H9 (cell line): ENCODE measurements at regions not wholly inside any gene's neighbourhood (a gene's known extent, or its start where the extent isn't known, plus 50 kb on each side); places are given as distances from the start of the nearest gene placed in this dataset.

Source experiments
- DNase-seq: peaks from one replicate; pipeline ENCODE4 v3.0.0-alpha.2; 2017
- H2AFZ ChIP-seq: one replicate; pipeline ENCODE4 v1.6.1; 2013; ENCODE audit warnings: mild to moderate bottlenecking, low read length, control low read depth, moderate library complexity
- H2AK5ac ChIP-seq: 2 replicates; pipeline ENCODE4 v1.6.1; 2013; ENCODE audit warnings: low read length, control low read depth, mixed read lengths; ENCODE audit not compliant: insufficient read length
- H2BK120ac ChIP-seq: one replicate; pipeline ENCODE4 v1.6.1; 2013; ENCODE audit warnings: low read depth, mild to moderate bottlenecking, low read length, control low read depth, inconsistent platforms; ENCODE audit not compliant: poor library complexity, severe bottlenecking
- H2BK12ac ChIP-seq: 2 replicates; pipeline ENCODE4 v1.6.1; 2013; ENCODE audit warnings: low read length, control low read depth, mixed read lengths, low read depth; ENCODE audit not compliant: insufficient read length
- H2BK15ac ChIP-seq: 2 replicates; pipeline ENCODE4 v1.6.1; 2013; ENCODE audit warnings: low read depth, low read length, control low read depth
- H2BK20ac ChIP-seq: one replicate; pipeline ENCODE4 v1.6.1; 2013; ENCODE audit warnings: low read depth, mild to moderate bottlenecking, low read length, control low read depth, inconsistent platforms; ENCODE audit not compliant: poor library complexity, severe bottlenecking
- H2BK5ac ChIP-seq: 2 replicates; pipeline ENCODE4 v1.6.1; 2013; ENCODE audit warnings: low read length, control low read depth, mixed read lengths; ENCODE audit not compliant: insufficient read length
- H3K14ac ChIP-seq: 2 replicates; pipeline ENCODE4 v1.6.1; 2013; ENCODE audit warnings: low read length, control low read depth; ENCODE audit not compliant: insufficient read depth
- H3K18ac ChIP-seq: 2 replicates; pipeline ENCODE4 v1.6.1; 2013; ENCODE audit warnings: low read depth, mild to moderate bottlenecking, mixed read lengths, low read length, control low read depth; ENCODE audit not compliant: insufficient read length
- H3K23ac ChIP-seq: 2 replicates; pipeline ENCODE4 v1.6.1; 2013; ENCODE audit warnings: low read length, control low read depth, mixed read lengths, low read depth; ENCODE audit not compliant: insufficient read length
- H3K23me2 ChIP-seq: 2 replicates; pipeline ENCODE4 v1.6.1; 2013; ENCODE audit warnings: low read depth, mild to moderate bottlenecking, mixed read lengths, low read length, control low read depth; ENCODE audit not compliant: insufficient read length, poor library complexity, severe bottlenecking
- H3K27ac ChIP-seq: 2 replicates; pipeline ENCODE4 v1.5.1; 2013; ENCODE audit warnings: low read length, control low read depth, mixed read lengths, low read depth; ENCODE audit not compliant: insufficient read length
- H3K27me3 ChIP-seq: 2 replicates; pipeline ENCODE4 v1.6.1; 2013; ENCODE audit warnings: low read length, control low read depth, inconsistent platforms; ENCODE audit not compliant: insufficient read depth
- H3K4ac ChIP-seq: 2 replicates; pipeline ENCODE4 v1.6.1; 2013; ENCODE audit warnings: low read depth, mild to moderate bottlenecking, control low read depth, inconsistent platforms, low read length, moderate library complexity
- H3K4me1 ChIP-seq: 2 replicates; pipeline ENCODE4 v1.6.1; 2013; ENCODE audit warnings: low read length, control low read depth, inconsistent platforms; ENCODE audit not compliant: insufficient read depth
- H3K4me2 ChIP-seq: 2 replicates; pipeline ENCODE4 v1.6.1; 2013; ENCODE audit warnings: low read length, control low read depth, mixed read lengths; ENCODE audit not compliant: insufficient read length, insufficient read depth
- H3K56ac ChIP-seq: 2 replicates; pipeline ENCODE4 v1.6.1; 2013; ENCODE audit warnings: low read depth, mild to moderate bottlenecking, mixed read lengths, low read length, control low read depth; ENCODE audit not compliant: insufficient read length
- H3K79me1 ChIP-seq: 2 replicates; pipeline ENCODE4 v1.6.1; 2013; ENCODE audit warnings: low read depth, mild to moderate bottlenecking, moderate library complexity, low read length, control low read depth, inconsistent platforms; ENCODE audit not compliant: insufficient read depth, poor library complexity, severe bottlenecking
- H3K79me2 ChIP-seq: 2 replicates; pipeline ENCODE4 v1.6.1; 2013; ENCODE audit warnings: low read length, control low read depth, inconsistent platforms; ENCODE audit not compliant: insufficient read depth
- H3K9ac ChIP-seq: 2 replicates; pipeline ENCODE4 v1.6.1; 2013; ENCODE audit warnings: low read length, control low read depth, mixed read lengths; ENCODE audit not compliant: insufficient read length; ENCODE audit errors: extremely low read depth
- H3K9me3 ChIP-seq: one replicate; pipeline ENCODE4 v1.6.1; 2013; ENCODE audit warnings: low read depth, low read length, inconsistent platforms; ENCODE audit not compliant: control insufficient read depth
- H3T11ph ChIP-seq: one replicate; pipeline ENCODE4 v1.6.1; 2013; ENCODE audit warnings: mild to moderate bottlenecking, low read length, control low read depth, inconsistent platforms
- H4K20me1 ChIP-seq: one replicate; pipeline ENCODE4 v1.6.1; 2013; ENCODE audit not compliant: control insufficient read depth, insufficient read length, insufficient read depth
- H4K5ac ChIP-seq: 2 replicates; pipeline ENCODE4 v1.6.1; 2013; ENCODE audit warnings: low read depth, mild to moderate bottlenecking, mixed read lengths, low read length, control low read depth; ENCODE audit not compliant: insufficient read length
- H4K8ac ChIP-seq: replicated peaks from 2 replicates; pipeline ENCODE4 v1.6.1; 2013; ENCODE audit warnings: low read length, control low read depth, mixed read lengths, low read depth; ENCODE audit not compliant: insufficient read length
- H4K91ac ChIP-seq: 2 replicates; pipeline ENCODE4 v1.6.1; 2013; ENCODE audit warnings: low read depth, mild to moderate bottlenecking, moderate library complexity, mixed read lengths, low read length, control low read depth; ENCODE audit not compliant: insufficient read length
- H3K27ac Mint-ChIP-seq, 3 experiments: 2 replicates in 2 of 3; 3 replicates in 1 of 3; pipeline ENCODE4 v1.8.0; 2020 to 2021; ENCODE audit warnings: mixed read lengths in 3 of 3, mild to moderate bottlenecking in 1 of 3, moderate library complexity in 1 of 3
- H3K27me3 Mint-ChIP-seq: 2 replicates; pipeline ENCODE4 v1.8.0; 2021; ENCODE audit warnings: low read depth, mild to moderate bottlenecking, moderate library complexity, mixed read lengths
- H3K36me3 Mint-ChIP-seq, 3 experiments: 2 replicates in 2 of 3; 3 replicates in 1 of 3; pipeline ENCODE4 v1.8.0; 2020 to 2021; ENCODE audit warnings: low read depth in 3 of 3, mixed read lengths in 3 of 3; ENCODE audit not compliant: insufficient read depth in 1 of 3
- H3K4me1 Mint-ChIP-seq, 2 experiments: 2 replicates each; pipeline ENCODE4 v1.8.0; 2020; ENCODE audit warnings: mixed read lengths in 2 of 2
- H3K4me3 Mint-ChIP-seq, 2 experiments: 2 replicates in 1 of 2; 3 replicates in 1 of 2; pipeline ENCODE4 v1.8.0; 2020 to 2021; ENCODE audit warnings: mild to moderate bottlenecking in 2 of 2, mixed read lengths in 2 of 2, moderate library complexity in 1 of 2
- H3K9me3 Mint-ChIP-seq, 2 experiments: 2 replicates in 1 of 2; 3 replicates in 1 of 2; pipeline ENCODE4 v1.8.0; 2020; ENCODE audit warnings: mild to moderate bottlenecking in 2 of 2, mixed read lengths in 2 of 2, moderate library complexity in 1 of 2
- CTCF ChIP-seq: fragments of 200-600 bp; sonication (generic); conservative IDR thresholded peaks from 3 replicates; pipeline ENCODE4 v1.8.0; 2021; ENCODE audit warnings: antibody characterized with exemption, mild to moderate bottlenecking
- WGBS: extraction: QIAGEN DNeasy Blood & Tissue Kit; methylation state at CpG from one replicate; pipeline ENCODE4 v1.1.7; 2013; ENCODE audit warnings: missing lambda C conversion rate, low lambda C conversion rate, mixed read lengths; ENCODE audit not compliant: insufficient read length; ENCODE audit errors: extremely low coverage; 5-methylcytosine and 5-hydroxymethylcytosine counted together

- H3T11ph ChIP-seq = no peak overlapping the region
- H4K8ac ChIP-seq = no peak overlapping the region
- H3K4me1 Mint-ChIP-seq = peaks cover 0 to 13% of the 10 kb centered on the region in 2 experiments; a peak in 3 of 4 replicates
- H4K5ac ChIP-seq = no peak overlapping the region
- H3K4me3 Mint-ChIP-seq = no peak overlapping the region
- WGBS = no CpG with 5 or more reads among the region's 3 CpGs
- DNase-seq = no peak
- no peak overlapping the region for H3K14ac ChIP-seq
- H3K9me3 Mint-ChIP-seq = no peaks in the 10 kb centered on the region
- no peak overlapping the region for H2AK5ac ChIP-seq
- no peak overlapping the region for H3K18ac ChIP-seq
- no peak overlapping the region for H2BK12ac ChIP-seq
- no peak for TF ChIP-seq CTCF
- no peak overlapping the region for H3K27ac ChIP-seq
- H3K27me3 ChIP-seq = no peaks in the 10 kb centered on the region
- no peak overlapping the region for H3K9ac ChIP-seq
- no peaks in the 10 kb centered on the region for H3K9me3 ChIP-seq
- H2AFZ ChIP-seq = no peak overlapping the region
- no peak overlapping the region for H3K27ac Mint-ChIP-seq
- H3K23me2 ChIP-seq = no peaks in the 10 kb centered on the region
- no peak overlapping the region for H3K23ac ChIP-seq
- H3K4me2 ChIP-seq = no peak overlapping the region
- no peaks in the 10 kb centered on the region for H4K20me1 ChIP-seq
- no peak overlapping the region for H2BK15ac ChIP-seq
- no peaks in the 10 kb centered on the region for H3K4me1 ChIP-seq
- H3K4ac ChIP-seq = no peak overlapping the region
- H3K79me1 ChIP-seq = no peaks in the 10 kb centered on the region
- H3K27me3 Mint-ChIP-seq = peaks cover 3% of the 10 kb centered on the region
- H3K79me2 ChIP-seq = no peaks in the 10 kb centered on the region
- no peak overlapping the region for H2BK20ac ChIP-seq
- no peaks in the 10 kb centered on the region for H3K36me3 Mint-ChIP-seq
- H3K56ac ChIP-seq = no peak overlapping the region
- no peak overlapping the region for H2BK120ac ChIP-seq
- H4K91ac ChIP-seq = no peak overlapping the region
- no peak overlapping the region for H2BK5ac ChIP-seq
These were observed 144.9 kb upstream of the CLEC14A start for GRCh38 chr14:38400751-38401150.
